ENCODE measurements at regions not wholly inside any gene's neighbourhood (a gene's known extent, or its start where the extent isn't known, plus 50 kb on each side); places are given as distances from the start of the nearest gene placed in this dataset.

DNA sequence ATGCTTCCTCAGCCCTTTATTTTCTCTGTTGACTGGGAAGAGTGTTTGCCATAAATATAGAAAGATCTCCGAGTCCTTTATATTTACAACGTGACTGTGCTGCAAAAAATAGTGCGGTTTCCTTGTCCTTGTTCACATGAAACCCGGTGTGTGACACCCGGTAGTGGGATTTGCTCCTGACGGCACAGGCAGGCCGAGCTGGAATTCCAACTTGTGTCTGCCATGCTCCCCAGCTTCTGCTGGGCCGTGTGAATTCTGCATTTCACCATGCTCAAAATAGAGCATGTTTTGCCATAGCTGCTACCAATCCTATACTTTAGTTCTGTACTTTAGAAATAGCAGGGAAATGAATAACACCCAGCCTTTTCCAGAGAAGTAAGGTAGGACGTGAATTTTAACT lies 60.3 kb upstream of the PDE10A start:
- intact Hi-C loops (cut with DNase I), result loop anchor here in 2 of 4 donors (10.0 kb wide), 2 partner anchors 131 to 279 kb away; no protein-coding TSS in a partner anchor
- 83% methylated on average over 9 of the region's 9 CpGs for WGBS
- no peak for ATAC-seq

DNA sequence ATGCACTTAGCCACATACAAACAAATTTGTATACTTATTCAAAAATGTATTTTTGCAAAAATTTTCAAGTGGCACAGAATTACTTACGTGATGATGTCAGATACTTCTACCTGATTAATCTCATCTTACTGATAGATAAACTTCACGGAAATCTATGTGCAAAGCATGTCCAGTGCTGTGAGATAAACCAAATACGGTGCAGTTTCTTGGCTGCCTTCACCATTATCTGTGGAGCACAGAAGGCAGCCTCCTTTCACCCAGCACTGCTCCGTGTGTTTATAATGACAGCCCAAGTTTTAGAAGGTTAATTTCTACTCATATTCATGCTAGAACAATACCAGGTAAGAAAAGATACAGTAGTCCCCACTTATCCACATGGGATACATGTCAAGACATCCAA lies 59.0 kb upstream of the PDE10A start:
- 41% methylated on average over 4 of the region's 4 CpGs for WGBS
- H3K4me1 ChIP-seq (ENCODE audit: control insufficient read depth, insufficient read depth, low read length), result no peaks in the 10 kb centered on the region
- no peak overlapping the region for H3K4me3 ChIP-seq (ENCODE audit: low read length)
- H3K9me3 ChIP-seq (ENCODE audit: control insufficient read depth, low read length), result no peaks in the 10 kb centered on the region
- intact Hi-C loops (cut with DNase I), result loop anchor here in 2 of 4 donors (10.0 kb wide), 2 partner anchors 133 to 277 kb away; no protein-coding TSS in a partner anchor
- no peak overlapping the region for H3K27ac ChIP-seq (ENCODE audit: low read length)
- DNase-seq (no peak), ATAC-seq (no peak)
- H3K27me3 ChIP-seq (ENCODE audit: control insufficient read depth, insufficient read depth), result no peaks in the 10 kb centered on the region

More for the DNA sequence above, 60.3 kb upstream of the PDE10A start:
- H3K4me1 ChIP-seq (ENCODE audit: control insufficient read depth, insufficient read depth, low read length), result no peaks in the 10 kb centered on the region
- no peak overlapping the region for H3K27ac ChIP-seq (ENCODE audit: low read length)
- H3K9me3 ChIP-seq (ENCODE audit: control insufficient read depth, low read length), result no peaks in the 10 kb centered on the region
- H3K4me3 ChIP-seq (ENCODE audit: low read length), result no peak overlapping the region
- H3K27me3 ChIP-seq (ENCODE audit: control insufficient read depth, insufficient read depth), result no peaks in the 10 kb centered on the region
- DNase-seq, result no peak

DNA sequence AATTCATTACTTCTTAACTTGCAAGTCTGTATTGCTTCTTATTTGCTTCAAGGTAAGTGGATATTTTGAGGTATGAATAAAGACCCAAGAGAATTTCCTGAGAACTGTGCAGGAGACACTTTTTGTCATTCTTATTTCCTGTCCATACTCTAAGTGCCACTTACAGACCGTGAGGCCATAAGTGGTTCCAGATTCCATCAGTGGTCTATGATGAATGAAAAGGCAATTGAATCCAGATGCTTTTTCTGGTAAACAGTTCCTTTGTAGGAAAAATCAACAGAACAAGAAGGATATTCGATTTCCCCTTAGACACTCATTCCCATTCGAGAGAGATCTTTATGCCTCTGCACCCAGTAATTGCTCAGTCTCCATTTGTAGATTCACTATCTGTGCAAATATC lies 58.3 kb upstream of the PDE10A start:
- Histone ChIP-seq H3K4me1 (ENCODE audit: control insufficient read depth, insufficient read depth, low read length) (no peaks in the 10 kb centered on the region), H3K27me3 (ENCODE audit: control insufficient read depth, insufficient read depth) (no peaks in the 10 kb centered on the region), H3K9me3 (ENCODE audit: control insufficient read depth, low read length) (no peaks in the 10 kb centered on the region), H3K4me3 (ENCODE audit: low read length) (no peak overlapping the region), H3K27ac (ENCODE audit: low read length) (no peak overlapping the region)
- ATAC-seq (no peak), DNase-seq (no peak)
- intact Hi-C loops (cut with DNase I), result loop anchor here in 2 of 4 donors (10.0 kb wide), 2 partner anchors 133 to 277 kb away; no protein-coding TSS in a partner anchor
- WGBS, result 67% methylated on average over 3 of the region's 3 CpGs

DNA sequence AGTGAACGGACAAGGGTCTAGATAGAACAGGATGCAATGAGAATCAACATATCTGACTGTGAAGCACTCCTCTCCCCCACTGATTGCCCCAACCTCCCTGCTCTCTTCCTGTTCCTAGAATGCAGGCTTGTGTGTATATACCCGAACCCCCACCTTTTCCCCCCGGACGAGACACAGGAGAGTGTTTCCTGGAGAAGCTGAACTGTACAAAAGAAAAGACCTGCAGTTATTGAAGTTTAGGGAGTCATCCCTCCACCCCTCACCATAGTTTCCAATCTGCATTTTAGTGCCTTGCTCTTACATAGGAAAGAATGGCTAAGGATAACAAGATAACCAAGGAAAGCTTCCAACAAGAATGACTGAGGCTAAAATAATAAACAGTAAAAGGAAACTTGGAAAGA lies 55.5 kb upstream of the PDE10A start:
- 27% methylated on average over 4 of the region's 4 CpGs for WGBS
- no peak overlapping the region for H3K4me3 ChIP-seq (ENCODE audit: low read length)
- H3K4me1 ChIP-seq (ENCODE audit: control insufficient read depth, insufficient read depth, low read length), result no peaks in the 10 kb centered on the region
- DNase-seq, result no peak
- H3K27ac ChIP-seq (ENCODE audit: low read length), result no peak overlapping the region
- H3K27me3 ChIP-seq (ENCODE audit: control insufficient read depth, insufficient read depth), result no peaks in the 10 kb centered on the region
- intact Hi-C loops (cut with DNase I), result no loop called here
- peak; percentile 40 to 65 for ATAC-seq
- no peaks in the 10 kb centered on the region for H3K9me3 ChIP-seq (ENCODE audit: control insufficient read depth, low read length)

DNA sequence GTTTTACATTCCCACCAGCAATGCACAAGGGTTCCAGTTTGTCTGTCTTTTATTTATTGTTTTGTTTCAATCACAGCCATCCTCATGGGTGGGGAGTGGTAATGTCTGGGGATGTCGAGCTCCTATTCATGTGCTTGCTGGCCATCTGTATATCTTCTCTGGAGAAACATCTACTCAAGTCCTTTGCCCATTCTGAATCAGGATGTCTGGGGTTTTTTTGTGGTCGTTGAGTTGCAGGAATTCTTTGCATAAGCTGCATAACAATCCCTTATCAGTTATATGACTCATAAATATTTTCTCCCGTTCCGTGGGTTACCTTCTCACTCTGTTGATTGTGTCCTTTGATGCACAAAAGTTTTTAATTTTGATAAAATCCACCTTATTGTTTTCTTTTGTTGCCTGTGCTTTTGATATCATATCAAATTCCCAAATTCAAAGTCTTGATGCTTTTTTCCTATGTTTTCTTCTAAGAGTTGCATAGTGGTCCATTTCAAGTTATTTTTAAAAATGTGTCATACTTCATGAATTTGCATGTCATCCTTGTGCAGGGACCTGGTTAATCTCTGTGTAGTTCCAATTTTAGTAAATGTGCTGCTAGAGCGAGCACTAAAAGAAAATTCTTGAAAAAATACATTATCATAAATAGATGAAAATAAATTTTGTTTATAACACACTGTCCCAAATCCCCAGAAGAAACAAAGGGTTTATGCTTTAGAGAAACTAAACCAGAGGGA lies 54.9 kb upstream of the PDE10A start:
- ATAC-seq (no peak), DNase-seq (no peak)
- H3K27me3 ChIP-seq (ENCODE audit: control insufficient read depth, insufficient read depth), result no peaks in the 10 kb centered on the region
- intact Hi-C loops (cut with DNase I), result no loop called here
- no peak overlapping the region for H3K27ac ChIP-seq (ENCODE audit: low read length)
- WGBS, result 33% methylated on average over 5 of the region's 5 CpGs
- H3K4me3 ChIP-seq (ENCODE audit: low read length), result no peak overlapping the region
- no peaks in the 10 kb centered on the region for H3K4me1 ChIP-seq (ENCODE audit: control insufficient read depth, insufficient read depth, low read length)
- no peaks in the 10 kb centered on the region for H3K9me3 ChIP-seq (ENCODE audit: control insufficient read depth, low read length)

DNA sequence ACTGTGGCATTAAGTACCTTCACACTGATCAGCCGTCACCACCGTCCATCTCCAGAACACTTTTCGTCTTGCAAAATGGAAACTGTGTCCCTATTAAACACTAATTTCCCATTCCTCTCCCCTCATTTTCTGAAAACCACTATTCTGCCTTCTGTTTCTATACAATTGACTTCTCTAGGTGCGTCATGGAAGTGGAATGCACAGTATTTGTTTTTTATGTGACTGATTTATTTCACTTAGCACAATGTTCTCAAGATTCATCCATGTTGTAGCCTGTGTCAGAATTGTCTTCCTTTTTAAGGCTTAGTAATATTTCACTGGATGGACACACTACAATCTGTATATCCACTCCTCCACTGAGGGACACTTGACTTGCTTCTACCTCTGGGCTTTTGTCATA lies 53.8 kb upstream of the PDE10A start:
- ATAC-seq (no peak), DNase-seq (no peak)
- Histone ChIP-seq H3K9me3 (ENCODE audit: control insufficient read depth, low read length) (no peaks in the 10 kb centered on the region), H3K4me1 (ENCODE audit: control insufficient read depth, insufficient read depth, low read length) (no peaks in the 10 kb centered on the region), H3K4me3 (ENCODE audit: low read length) (no peak overlapping the region), H3K27me3 (ENCODE audit: control insufficient read depth, insufficient read depth) (no peaks in the 10 kb centered on the region), H3K27ac (ENCODE audit: low read length) (no peak overlapping the region)
- WGBS, result 98% methylated on average over 4 of the region's 4 CpGs
- intact Hi-C loops (cut with DNase I), result no loop called here

DNA sequence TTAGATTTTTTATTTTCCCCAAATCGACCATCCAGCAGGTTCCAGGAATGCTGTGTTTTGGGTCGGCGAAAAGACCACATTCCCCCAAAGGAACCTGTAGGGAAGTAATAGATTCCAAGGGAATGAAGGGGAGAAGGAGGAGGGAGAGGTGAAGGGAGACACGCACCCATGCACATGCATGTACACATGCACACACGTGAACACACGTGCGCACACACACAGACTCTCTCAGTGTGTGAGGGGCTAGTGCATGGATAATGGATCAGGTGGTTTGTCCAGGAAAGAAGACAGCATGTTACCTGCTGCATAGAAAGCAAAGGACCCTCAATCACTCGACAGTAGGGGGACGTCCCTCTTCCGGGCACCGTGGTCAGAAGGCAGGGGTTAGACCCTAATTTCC lies 52.4 kb upstream of the PDE10A start:
- intact Hi-C loops (cut with DNase I), result no loop called here
- H3K9me3 ChIP-seq (ENCODE audit: control insufficient read depth, low read length), result no peaks in the 10 kb centered on the region
- ATAC-seq, result no peak
- H3K4me3 ChIP-seq (ENCODE audit: low read length), result no peak overlapping the region
- no peak overlapping the region for H3K27ac ChIP-seq (ENCODE audit: low read length)
- WGBS, result 86% methylated on average over 11 of the region's 11 CpGs
- no peak for DNase-seq
- H3K4me1 ChIP-seq (ENCODE audit: control insufficient read depth, insufficient read depth, low read length), result no peaks in the 10 kb centered on the region
- H3K27me3 ChIP-seq (ENCODE audit: control insufficient read depth, insufficient read depth), result no peaks in the 10 kb centered on the region

DNA sequence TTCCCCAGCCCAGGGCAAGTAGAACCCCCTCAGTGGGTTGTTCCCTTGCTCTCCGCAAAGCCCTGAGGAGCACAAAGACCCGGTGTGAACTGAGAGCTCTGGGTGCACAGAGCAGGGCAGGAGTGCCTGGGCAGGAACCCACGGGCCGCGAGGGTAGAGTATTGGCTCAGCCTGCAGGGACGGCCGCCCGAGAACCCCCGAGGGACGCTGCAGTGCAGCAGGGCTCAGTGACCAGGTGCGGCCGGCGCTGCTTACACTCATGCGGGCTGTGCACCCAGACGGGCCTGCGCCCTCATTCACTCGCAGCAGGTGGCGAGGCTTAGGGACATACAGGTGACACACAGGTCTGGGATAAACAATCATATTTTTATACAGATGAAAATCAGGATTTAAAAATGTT lies 51.9 kb upstream of the PDE10A start:
- no peaks in the 10 kb centered on the region for H3K9me3 ChIP-seq (ENCODE audit: control insufficient read depth, low read length)
- no peaks in the 10 kb centered on the region for H3K4me1 ChIP-seq (ENCODE audit: control insufficient read depth, insufficient read depth, low read length)
- intact Hi-C loops (cut with DNase I), result no loop called here
- ATAC-seq, result peak in 1 of 2 donors; percentile 15
- no peak overlapping the region for H3K27ac ChIP-seq (ENCODE audit: low read length)
- H3K27me3 ChIP-seq (ENCODE audit: control insufficient read depth, insufficient read depth), result no peaks in the 10 kb centered on the region
- DNase-seq, result no peak
- 95% methylated on average over 18 of the region's 18 CpGs for WGBS
- H3K4me3 ChIP-seq (ENCODE audit: low read length), result no peak overlapping the region

DNA sequence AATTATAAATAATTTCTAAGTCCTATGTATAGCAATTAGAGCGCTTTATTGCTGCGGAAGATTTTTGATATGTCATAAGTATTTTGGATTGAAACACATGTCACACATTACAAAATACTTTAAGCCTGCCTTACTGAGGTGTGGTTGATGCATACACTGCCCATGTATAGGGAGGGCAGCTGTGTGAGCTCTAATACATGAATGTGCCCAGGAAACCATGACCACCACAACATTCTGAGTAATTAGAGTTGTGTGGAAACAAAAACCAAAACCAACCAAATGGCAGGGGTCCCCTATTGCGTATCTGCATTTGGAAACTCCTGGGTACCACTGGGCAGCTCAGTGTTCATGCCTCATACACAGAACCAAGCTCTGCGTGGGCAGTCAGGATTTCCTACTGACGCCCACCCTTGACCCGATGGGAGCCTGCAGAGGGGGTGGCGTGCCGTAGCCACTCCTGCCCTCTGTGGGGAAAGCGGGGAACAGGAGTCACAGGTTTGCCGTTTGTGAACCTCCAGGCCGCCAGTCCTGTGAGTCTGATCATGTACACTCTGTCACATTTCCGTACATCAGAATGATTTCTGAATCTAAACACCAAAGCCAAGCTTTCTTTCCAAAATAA lies 50.9 kb upstream of the PDE10A start:
- WGBS, result 87% methylated on average over 12 of the region's 12 CpGs
- intact Hi-C loops (cut with DNase I), result no loop called here
- Histone ChIP-seq H3K4me3 (ENCODE audit: low read length) (no peak overlapping the region), H3K9me3 (ENCODE audit: control insufficient read depth, low read length) (no peaks in the 10 kb centered on the region), H3K4me1 (ENCODE audit: control insufficient read depth, insufficient read depth, low read length) (no peaks in the 10 kb centered on the region), H3K27me3 (ENCODE audit: control insufficient read depth, insufficient read depth) (no peaks in the 10 kb centered on the region), H3K27ac (ENCODE audit: low read length) (no peak overlapping the region)
- DNase-seq (no peak), ATAC-seq (no peak)

All from right cardiac atrium (tissue), 5 donors.